ENCODE measurements at regions not wholly inside any gene's neighbourhood (a gene's known extent, or its start where the extent isn't known, plus 50 kb on each side); places are given as distances from the start of the nearest gene placed in this dataset.

- Histone ChIP-seq H3K4me3 (ENCODE audit: low read depth, low read length) (no peak overlapping the region), H3K36me3 (ENCODE audit: control insufficient read depth, insufficient read depth, low read length) (no peaks in the 10 kb centered on the region), H3K27me3 (ENCODE audit: control insufficient read depth, insufficient read depth, low read length) (no peaks in the 10 kb centered on the region)
- no peak for TF ChIP-seq CTCF (IDR thresholded peaks at IDR 0.05; ENCODE audit: insufficient read depth, low read length, severe bottlenecking)
- peak; percentile 64 for FAIRE-seq
- DNase-seq (ENCODE audit: low read depth), result no peak
These were observed 458.4 kb upstream of the CFAP20DC start for GRCh38 chr3:59508273-59508672.

DNA sequence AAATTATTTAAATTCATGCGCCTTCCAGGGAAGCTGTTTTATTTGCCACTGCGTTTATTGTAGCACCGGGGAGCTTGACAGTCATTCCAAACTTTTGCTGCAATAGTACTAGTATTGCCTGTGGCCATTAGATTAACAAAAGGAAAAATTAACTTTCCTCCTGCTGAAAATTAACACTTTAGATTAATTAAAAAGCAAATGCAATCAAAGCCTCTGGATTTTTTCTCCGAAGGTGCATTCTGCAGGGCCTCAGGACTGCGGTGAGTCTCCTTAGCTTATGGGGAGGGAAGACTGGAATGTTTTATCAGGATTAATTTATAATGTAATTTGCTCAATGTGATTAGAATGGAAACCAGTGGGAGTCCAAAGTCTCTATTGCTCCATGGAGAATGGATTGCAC is 456.4 kb upstream of the CFAP20DC start:
- H3K27me3 ChIP-seq (ENCODE audit: control insufficient read depth, insufficient read depth, low read length), result no peaks in the 10 kb centered on the region
- DNase-seq (ENCODE audit: low read depth) (no peak), FAIRE-seq (no peak)
- H3K36me3 ChIP-seq (ENCODE audit: control insufficient read depth, insufficient read depth, low read length), result no peaks in the 10 kb centered on the region
- H3K4me3 ChIP-seq (ENCODE audit: low read depth, low read length), result no peak overlapping the region
- no peak for TF ChIP-seq CTCF (IDR thresholded peaks at IDR 0.05; ENCODE audit: insufficient read depth, low read length, severe bottlenecking)

DNA sequence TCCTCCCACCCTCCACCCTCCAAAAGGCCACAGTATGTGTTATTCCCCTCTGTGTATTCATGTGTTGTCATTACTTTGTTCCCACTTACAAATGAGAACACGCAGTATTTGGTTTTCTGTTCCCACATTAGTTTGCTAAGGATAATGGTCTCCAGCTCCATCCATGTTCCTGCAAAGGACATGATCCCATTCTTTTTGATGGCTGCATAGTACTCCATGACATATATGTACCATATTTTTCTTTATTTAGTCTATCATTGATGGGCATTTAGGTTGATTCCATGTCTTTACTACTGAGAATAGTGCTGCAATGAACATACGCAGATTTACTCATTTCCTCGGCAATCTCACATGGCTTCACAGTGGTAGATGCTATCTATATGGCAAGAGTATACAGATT is 453.6 kb upstream of the CFAP20DC start:
- FAIRE-seq (no peak), DNase-seq (ENCODE audit: low read depth) (no peak)
- Histone ChIP-seq H3K36me3 (ENCODE audit: control insufficient read depth, insufficient read depth, low read length) (no peaks in the 10 kb centered on the region), H3K4me3 (ENCODE audit: low read depth, low read length) (no peak overlapping the region), H3K27me3 (ENCODE audit: control insufficient read depth, insufficient read depth, low read length) (no peaks in the 10 kb centered on the region)
- TF ChIP-seq CTCF (IDR thresholded peaks at IDR 0.05; ENCODE audit: insufficient read depth, low read length, severe bottlenecking), result no peak

- Histone ChIP-seq H3K36me3 (ENCODE audit: control insufficient read depth, insufficient read depth, low read length) (no peaks in the 10 kb centered on the region), H3K27me3 (ENCODE audit: control insufficient read depth, insufficient read depth, low read length) (no peaks in the 10 kb centered on the region), H3K4me3 (ENCODE audit: low read depth, low read length) (no peak overlapping the region)
- no peak for FAIRE-seq
- peak; percentile 93 for DNase-seq (ENCODE audit: low read depth)
- TF ChIP-seq CTCF (IDR thresholded peaks at IDR 0.05; ENCODE audit: insufficient read depth, low read length, severe bottlenecking), result no peak
These were observed 453.0 kb upstream of the CFAP20DC start for GRCh38 chr3:59502806-59503205.

DNA sequence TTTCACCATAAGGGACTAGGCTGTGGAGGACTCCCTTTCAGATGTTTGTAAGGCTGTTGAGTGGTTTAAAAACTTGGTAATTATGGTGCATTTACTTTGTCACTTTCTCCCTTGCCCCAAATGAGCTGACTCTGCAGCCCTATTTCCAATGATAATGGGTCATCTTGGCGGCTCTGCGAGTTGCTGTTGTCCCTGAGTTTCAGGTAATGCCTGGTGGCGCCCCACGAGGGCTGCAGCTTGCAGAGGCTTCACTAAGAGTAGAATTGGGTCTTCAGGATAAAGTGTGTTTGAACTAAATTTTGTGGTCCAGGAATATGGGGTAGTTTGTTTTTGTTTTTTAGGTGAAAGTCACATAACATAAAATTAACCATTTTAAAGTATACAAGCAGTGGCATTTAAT is 450.1 kb upstream of the CFAP20DC start:
- DNase-seq (ENCODE audit: low read depth), result no peak
- H3K36me3 ChIP-seq (ENCODE audit: control insufficient read depth, insufficient read depth, low read length), result no peaks in the 10 kb centered on the region
- no peak for FAIRE-seq
- H3K27me3 ChIP-seq (ENCODE audit: control insufficient read depth, insufficient read depth, low read length), result no peaks in the 10 kb centered on the region
- H3K4me3 ChIP-seq (ENCODE audit: low read depth, low read length), result no peak overlapping the region
- TF ChIP-seq CTCF (IDR thresholded peaks at IDR 0.05; ENCODE audit: insufficient read depth, low read length, severe bottlenecking), result no peak

DNA sequence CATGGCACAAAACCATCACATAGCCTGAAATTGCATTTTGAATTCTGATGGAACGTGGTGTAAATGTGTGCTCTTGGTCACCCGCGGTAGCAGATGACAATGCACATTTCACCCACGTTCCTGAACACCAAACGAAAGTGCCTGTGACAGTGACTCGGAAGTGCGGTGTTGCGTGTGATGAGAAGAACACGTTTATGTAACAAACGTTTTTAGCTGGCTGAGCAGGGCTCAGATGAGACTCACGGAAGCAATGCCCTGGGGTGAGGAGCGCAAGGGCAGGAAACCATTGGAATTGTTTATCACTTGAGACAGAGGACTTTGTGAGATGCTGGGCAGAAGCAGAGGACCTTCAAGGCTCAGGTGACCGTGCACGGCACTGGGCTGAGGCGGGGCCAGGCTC is 449.2 kb upstream of the CFAP20DC start:
- H3K27me3 ChIP-seq (ENCODE audit: control insufficient read depth, insufficient read depth, low read length), result no peaks in the 10 kb centered on the region
- FAIRE-seq, result peak; percentile 36
- no peak overlapping the region for H3K4me3 ChIP-seq (ENCODE audit: low read depth, low read length)
- H3K36me3 ChIP-seq (ENCODE audit: control insufficient read depth, insufficient read depth, low read length), result no peaks in the 10 kb centered on the region
- no peak for DNase-seq (ENCODE audit: low read depth)
- no peak for TF ChIP-seq CTCF (IDR thresholded peaks at IDR 0.05; ENCODE audit: insufficient read depth, low read length, severe bottlenecking)
